GM19238 (cell line): ENCODE measurements at regions not wholly inside any gene's neighbourhood (a gene's known extent, or its start where the extent isn't known, plus 50 kb on each side); places are given as distances from the start of the nearest gene placed in this dataset.
A peak's percentile ranks its signal among the peaks of the same experiment; 100 is the strongest.

Experiments
- DNase-seq: peaks from one replicate; pipeline ENCODE4 v3.0.0; 2011; ENCODE audit warnings: low spot score; ENCODE audit not compliant: insufficient read length

GRCh38 chr2:9156483-9156882 is 50.1 kb upstream of the ASAP2 start:
- no peak for DNase-seq

- no peak for DNase-seq
Measured at GRCh38 chr2:9154061-9154460, 52.6 kb upstream of the ASAP2 start.

- DNase-seq, result no peak
Measured at GRCh38 chr2:9153643-9153980, 53.0 kb upstream of the ASAP2 start.

- DNase-seq, result no peak
Measured at GRCh38 chr2:9152975-9153642, 53.5 kb upstream of the ASAP2 start.

GRCh38 chr2:9150906-9151305 is 55.7 kb upstream of the ASAP2 start:
- DNase-seq, result no peak

- DNase-seq, result no peak
Measured at GRCh38 chr2:9150568-9150900, 56.1 kb upstream of the ASAP2 start.

- DNase-seq, result no peak
Measured at GRCh38 chr2:9149726-9150567, 56.7 kb upstream of the ASAP2 start.

- no peak for DNase-seq
Measured at GRCh38 chr2:9149388-9149660, 57.3 kb upstream of the ASAP2 start.

- DNase-seq, result no peak
Measured at GRCh38 chr2:9146646-9147045, 60.0 kb upstream of the ASAP2 start.

GRCh38 chr2:9145752-9146430 is 60.7 kb upstream of the ASAP2 start:
- DNase-seq, result no peak

- DNase-seq, result no peak
Measured at GRCh38 chr2:9145109-9145751, 61.4 kb upstream of the ASAP2 start.

GRCh38 chr2:9144617-9145016 is 62.0 kb upstream of the ASAP2 start:
- DNase-seq, result no peak

GRCh38 chr2:9144046-9144445 is 62.6 kb upstream of the ASAP2 start:
- no peak for DNase-seq

GRCh38 chr2:9143264-9143815 is 63.3 kb upstream of the ASAP2 start:
- no peak for DNase-seq

GRCh38 chr2:9142551-9143263 is 63.9 kb upstream of the ASAP2 start:
- DNase-seq, result peak; percentile 76

GRCh38 chr2:9141706-9142460 is 64.7 kb upstream of the ASAP2 start:
- DNase-seq, result no peak

- no peak for DNase-seq
Measured at GRCh38 chr2:9141091-9141667, 65.4 kb upstream of the ASAP2 start.

- no peak for DNase-seq
Measured at GRCh38 chr2:9140645-9141044, 66.0 kb upstream of the ASAP2 start.

- DNase-seq, result peak; percentile 58
Measured at GRCh38 chr2:9139491-9140443, 66.8 kb upstream of the ASAP2 start.
